ENCODE measurements at regions not wholly inside any gene's neighbourhood (a gene's known extent, or its start where the extent isn't known, plus 50 kb on each side); places are given as distances from the start of the nearest gene placed in this dataset.

- TF ChIP-seq EZH2 (IDR thresholded peaks at IDR 0.05; ENCODE audit: borderline replicate concordance, low read depth, low read length, severe bottlenecking), result no peak
- TF ChIP-seq CTCF (IDR thresholded peaks at IDR 0.05; ENCODE audit: extremely low read depth in 1 of 2, insufficient read depth in 1 of 2, low read depth in 1 of 2, low read length in 2 of 2), result no peak
- no peak for TF ChIP-seq MYC (IDR thresholded peaks at IDR 0.05; ENCODE audit: low read depth, low read length)
- no peak for TF ChIP-seq FOS (IDR thresholded peaks at IDR 0.05; ENCODE audit: borderline replicate concordance, insufficient read depth, low read length)
- no peak for TF ChIP-seq MAX (IDR thresholded peaks at IDR 0.05; ENCODE audit: insufficient read depth, insufficient read length)
- no peak for TF ChIP-seq JUN (IDR thresholded peaks at IDR 0.05; ENCODE audit: borderline replicate concordance, insufficient read depth, insufficient read length, low read depth)
- no peak for TF ChIP-seq POLR2A (IDR thresholded peaks at IDR 0.05; ENCODE audit: low read depth, low read length)
Observed at GRCh38 chrX:79462458-79462857, 95.3 kb upstream of the ITM2A start.
